ENCODE measurements at regions not wholly inside any gene's neighbourhood (a gene's known extent, or its start where the extent isn't known, plus 50 kb on each side); places are given as distances from the start of the nearest gene placed in this dataset.

DNA sequence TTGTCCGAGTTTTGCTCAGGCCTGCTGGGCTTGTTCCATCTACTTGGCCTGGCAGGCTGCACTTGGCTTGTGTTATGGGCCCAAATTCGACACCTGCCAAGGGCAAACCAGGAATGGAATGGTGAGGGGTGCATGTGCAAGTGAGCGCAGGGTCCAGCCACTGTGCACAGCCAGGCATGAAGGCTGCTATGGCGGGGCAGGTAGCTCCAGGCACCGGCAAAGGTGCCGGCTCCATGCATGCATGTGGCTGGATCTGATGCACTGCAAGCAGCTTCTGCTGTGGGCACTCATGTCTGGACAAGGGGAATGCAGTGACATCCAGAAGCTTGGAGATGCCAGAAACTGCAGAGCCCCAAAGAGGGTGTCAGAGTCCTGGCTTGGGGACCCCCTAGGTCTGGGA, 463.0 kb downstream of the EPHA3 start:
- TF ChIP-seq, protein P1, sequence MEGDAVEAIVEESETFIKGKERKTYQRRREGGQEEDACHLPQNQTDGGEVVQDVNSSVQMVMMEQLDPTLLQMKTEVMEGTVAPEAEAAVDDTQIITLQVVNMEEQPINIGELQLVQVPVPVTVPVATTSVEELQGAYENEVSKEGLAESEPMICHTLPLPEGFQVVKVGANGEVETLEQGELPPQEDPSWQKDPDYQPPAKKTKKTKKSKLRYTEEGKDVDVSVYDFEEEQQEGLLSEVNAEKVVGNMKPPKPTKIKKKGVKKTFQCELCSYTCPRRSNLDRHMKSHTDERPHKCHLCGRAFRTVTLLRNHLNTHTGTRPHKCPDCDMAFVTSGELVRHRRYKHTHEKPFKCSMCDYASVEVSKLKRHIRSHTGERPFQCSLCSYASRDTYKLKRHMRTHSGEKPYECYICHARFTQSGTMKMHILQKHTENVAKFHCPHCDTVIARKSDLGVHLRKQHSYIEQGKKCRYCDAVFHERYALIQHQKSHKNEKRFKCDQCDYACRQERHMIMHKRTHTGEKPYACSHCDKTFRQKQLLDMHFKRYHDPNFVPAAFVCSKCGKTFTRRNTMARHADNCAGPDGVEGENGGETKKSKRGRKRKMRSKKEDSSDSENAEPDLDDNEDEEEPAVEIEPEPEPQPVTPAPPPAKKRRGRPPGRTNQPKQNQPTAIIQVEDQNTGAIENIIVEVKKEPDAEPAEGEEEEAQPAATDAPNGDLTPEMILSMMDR (IDR thresholded peaks at IDR 0.05): no peak
- H3K27ac Mint-ChIP-seq: no peak overlapping the region
- no peaks in the 10 kb centered on the region for H3K4me1 Mint-ChIP-seq (ENCODE audit: low read depth)
- no peaks in the 10 kb centered on the region; the same call in 1 of the 2 replicates for H3K27me3 Mint-ChIP-seq (ENCODE audit: insufficient read depth)
- peaks cover 18% of the 10 kb centered on the region for H3K9me3 Mint-ChIP-seq
- no peak overlapping the region for H3K4me3 Mint-ChIP-seq
- no peaks in the 10 kb centered on the region for H3K36me3 Mint-ChIP-seq (ENCODE audit: low read depth)
- DNase-seq: no peak

DNA sequence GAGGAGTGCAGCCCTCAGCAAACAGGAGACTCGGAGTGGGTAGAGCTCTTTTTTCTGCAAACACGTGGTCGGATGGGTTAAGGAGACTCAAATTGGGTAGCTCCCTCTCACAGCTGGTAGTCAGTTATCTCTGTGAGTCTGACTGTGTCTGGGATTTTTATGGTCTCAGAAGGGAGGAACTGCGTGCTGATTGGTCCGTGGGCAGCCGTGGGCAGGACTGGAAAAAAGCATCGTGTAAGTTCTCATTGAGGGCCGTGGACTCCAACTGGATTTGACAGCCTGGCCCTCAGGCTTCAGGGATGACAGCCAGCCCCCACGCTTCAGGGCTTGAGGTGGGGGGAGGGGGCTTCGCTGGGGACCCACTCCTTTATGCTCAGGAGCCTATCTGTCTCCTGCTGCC, 463.9 kb downstream of the EPHA3 start:
- H3K27ac Mint-ChIP-seq: no peak overlapping the region
- H3K9me3 Mint-ChIP-seq: peaks cover 17% of the 10 kb centered on the region
- H3K4me3 Mint-ChIP-seq: no peak overlapping the region
- TF ChIP-seq, protein P1 (IDR thresholded peaks at IDR 0.05): no peak
- no peaks in the 10 kb centered on the region for H3K4me1 Mint-ChIP-seq (ENCODE audit: low read depth)
- no peaks in the 10 kb centered on the region for H3K36me3 Mint-ChIP-seq (ENCODE audit: low read depth)
- no peaks in the 10 kb centered on the region; the same call in 1 of the 2 replicates for H3K27me3 Mint-ChIP-seq (ENCODE audit: insufficient read depth)
- no peak for DNase-seq

DNA sequence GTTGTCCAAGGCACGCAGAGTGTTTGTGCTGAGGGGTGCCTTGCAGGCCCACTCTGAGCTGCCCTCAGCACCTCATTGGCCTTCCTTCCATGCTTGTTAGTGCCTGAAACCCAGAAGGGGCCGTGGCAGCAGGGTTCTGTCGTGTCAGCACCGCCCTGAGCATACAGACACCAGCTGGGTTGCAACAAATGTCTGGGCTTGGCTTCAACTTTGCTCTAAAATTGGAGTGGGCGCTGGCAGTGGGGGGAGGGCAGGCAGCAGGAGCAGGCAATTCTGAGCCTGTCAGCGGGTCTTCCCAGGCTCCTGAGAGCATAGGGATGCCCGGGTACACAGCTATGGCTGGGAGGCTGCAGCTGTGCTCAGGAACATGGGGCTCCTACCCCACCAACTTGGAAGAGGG, 464.3 kb downstream of the EPHA3 start:
- H3K9me3 Mint-ChIP-seq: peaks cover 17% of the 10 kb centered on the region

DNA sequence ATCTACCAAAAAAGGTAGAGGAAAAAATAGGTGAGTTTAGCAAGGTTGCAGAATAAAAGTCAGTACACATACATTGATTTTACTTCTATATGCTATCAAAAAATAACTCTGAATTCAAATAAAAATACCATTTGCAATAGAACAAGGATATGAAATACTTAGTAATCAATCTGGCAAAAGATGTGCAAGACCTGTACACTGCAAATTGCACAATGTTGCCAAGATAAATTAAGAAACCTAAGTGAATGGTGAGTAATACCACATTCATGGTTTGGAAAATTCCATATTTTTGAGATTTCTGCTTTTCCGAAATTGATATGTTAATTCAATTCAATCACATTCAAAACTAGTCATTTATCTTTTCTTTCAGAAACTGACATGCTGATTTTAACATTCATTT, 464.8 kb downstream of the EPHA3 start:
- no peak for DNase-seq
- H3K9me3 Mint-ChIP-seq: peaks cover 17% of the 10 kb centered on the region
- no peak overlapping the region for H3K4me3 Mint-ChIP-seq
- no peaks in the 10 kb centered on the region for H3K4me1 Mint-ChIP-seq (ENCODE audit: low read depth)
- H3K27ac Mint-ChIP-seq: no peak overlapping the region
- TF ChIP-seq, protein P1 (IDR thresholded peaks at IDR 0.05): no peak
- H3K27me3 Mint-ChIP-seq (ENCODE audit: insufficient read depth): no peaks in the 10 kb centered on the region; the same call in 1 of the 2 replicates
- H3K36me3 Mint-ChIP-seq (ENCODE audit: low read depth): no peaks in the 10 kb centered on the region

More for the DNA sequence above, 464.3 kb downstream of the EPHA3 start:
- Mint-ChIP-seq H3K36me3 (ENCODE audit: low read depth) (no peaks in the 10 kb centered on the region), H3K4me1 (ENCODE audit: low read depth) (no peaks in the 10 kb centered on the region), H3K27me3 (ENCODE audit: insufficient read depth) (no peaks in the 10 kb centered on the region; the same call in 1 of the 2 replicates), H3K27ac (no peak overlapping the region), H3K4me3 (no peak overlapping the region)
- DNase-seq: no peak
- TF ChIP-seq, protein P1 (IDR thresholded peaks at IDR 0.05): no peak

DNA sequence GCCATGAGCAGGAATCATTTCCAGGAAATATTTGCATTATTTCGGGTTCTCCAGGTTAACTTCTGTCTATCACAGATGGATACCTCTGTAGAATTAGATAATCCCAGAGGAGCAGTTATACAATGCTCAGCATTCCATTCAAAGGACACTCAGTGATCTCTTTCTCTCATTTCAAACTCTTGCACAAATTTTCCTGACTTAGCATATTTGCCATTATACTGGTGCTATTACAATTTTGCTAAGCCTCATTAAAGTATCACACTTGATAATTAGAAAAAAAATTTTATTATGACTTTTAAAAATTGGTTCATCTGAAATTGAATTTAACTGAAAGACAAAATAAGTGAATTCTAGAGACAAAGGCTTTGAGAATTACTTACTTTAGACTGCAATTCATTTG, 469.0 kb downstream of the EPHA3 start:
- no peaks in the 10 kb centered on the region for H3K36me3 Mint-ChIP-seq (ENCODE audit: low read depth)
- H3K27ac Mint-ChIP-seq: no peak overlapping the region

More for the DNA sequence above, 469.0 kb downstream of the EPHA3 start:
- Mint-ChIP-seq H3K4me3 (no peak overlapping the region), H3K9me3 (peaks cover 5% of the 10 kb centered on the region), H3K4me1 (ENCODE audit: low read depth) (no peaks in the 10 kb centered on the region), H3K27me3 (ENCODE audit: insufficient read depth) (no peaks in the 10 kb centered on the region)
- TF ChIP-seq, protein P1 (IDR thresholded peaks at IDR 0.05): no peak
- DNase-seq: no peak
